ENCODE measurements at regions not wholly inside any gene's neighbourhood (a gene's known extent, or its start where the extent isn't known, plus 50 kb on each side); places are given as distances from the start of the nearest gene placed in this dataset.

GRCh38 chr2:234673961-234674759 lies 177.3 kb upstream of the ARL4C start:
- no peak for DNase-seq

GRCh38 chr2:234673501-234673900 lies 176.6 kb upstream of the ARL4C start:
- no peak for DNase-seq

- DNase-seq: no peak
Observed at GRCh38 chr2:234672498-234673150, 175.7 kb upstream of the ARL4C start.

GRCh38 chr2:234671716-234672115 lies 174.8 kb upstream of the ARL4C start:
- no peak for DNase-seq

- DNase-seq: no peak
Observed at GRCh38 chr2:234671231-234671630, 174.3 kb upstream of the ARL4C start.

- no peak for DNase-seq
Observed at GRCh38 chr2:234670806-234671205, 173.9 kb upstream of the ARL4C start.

GRCh38 chr2:234670052-234670451 lies 173.2 kb upstream of the ARL4C start:
- DNase-seq: no peak

GRCh38 chr2:234669621-234670020 lies 172.7 kb upstream of the ARL4C start:
- no peak for DNase-seq

GRCh38 chr2:234669001-234669400 lies 172.1 kb upstream of the ARL4C start:
- DNase-seq: no peak

GRCh38 chr2:234666911-234667310 lies 170.0 kb upstream of the ARL4C start:
- DNase-seq: no peak

- DNase-seq: no peak
Observed at GRCh38 chr2:234665304-234665703, 168.4 kb upstream of the ARL4C start.

- DNase-seq: no peak
Observed at GRCh38 chr2:234661849-234662248, 165.0 kb upstream of the ARL4C start.

- no peak for DNase-seq
Observed at GRCh38 chr2:234661175-234661574, 164.3 kb upstream of the ARL4C start.

- no peak for DNase-seq
Observed at GRCh38 chr2:234655706-234656105, 158.8 kb upstream of the ARL4C start.

- no peak for DNase-seq
Observed at GRCh38 chr2:234650911-234651310, 154.0 kb upstream of the ARL4C start.

- DNase-seq: no peak
Observed at GRCh38 chr2:234649951-234650350, 153.1 kb upstream of the ARL4C start.

GRCh38 chr2:234643407-234643806 lies 146.5 kb upstream of the ARL4C start:
- no peak for DNase-seq

- DNase-seq: no peak
Observed at GRCh38 chr2:234641086-234641485, 144.2 kb upstream of the ARL4C start.

GRCh38 chr2:234640657-234641056 lies 143.8 kb upstream of the ARL4C start:
- DNase-seq: no peak

GRCh38 chr2:234638966-234639365 lies 142.1 kb upstream of the ARL4C start:
- no peak for DNase-seq

GRCh38 chr2:234635284-234635683 lies 138.4 kb upstream of the ARL4C start:
- no peak for DNase-seq

GRCh38 chr2:234633581-234634230 lies 136.8 kb upstream of the ARL4C start:
- no peak for DNase-seq

- no peak for DNase-seq
Observed at GRCh38 chr2:234632527-234633391, 135.9 kb upstream of the ARL4C start.

Data from activated naive CD4-positive, alpha-beta T cell (primary cell).